IPS-20b (cell line): ENCODE measurements at regions not wholly inside any gene's neighbourhood (a gene's known extent, or its start where the extent isn't known, plus 50 kb on each side); places are given as distances from the start of the nearest gene placed in this dataset.

Experiments used
- H3K27ac ChIP-seq: one replicate; pipeline ENCODE4 v1.5.1; 2013; ENCODE audit warnings: low read length
- H3K27me3 ChIP-seq: 2 replicates; pipeline ENCODE4 v1.6.1; 2013; ENCODE audit warnings: mild to moderate bottlenecking, low read length, inconsistent platforms; ENCODE audit not compliant: insufficient read depth
- H3K36me3 ChIP-seq: 2 replicates; pipeline ENCODE4 v1.6.1; 2013; ENCODE audit warnings: low read depth, mild to moderate bottlenecking, inconsistent platforms, low read length, moderate library complexity; ENCODE audit not compliant: insufficient read depth
- H3K4me1 ChIP-seq: 2 replicates; pipeline ENCODE4 v1.6.1; 2013; ENCODE audit warnings: mild to moderate bottlenecking, control low read depth, inconsistent platforms, low read length, moderate library complexity; ENCODE audit not compliant: insufficient read depth
- H3K4me3 ChIP-seq: 2 replicates; pipeline ENCODE4 v1.5.1; 2013; ENCODE audit warnings: mild to moderate bottlenecking, low read length, inconsistent platforms
- H3K9ac ChIP-seq: 2 replicates; pipeline ENCODE4 v1.6.1; 2013; ENCODE audit warnings: low read depth, mild to moderate bottlenecking, inconsistent platforms, low read length, moderate library complexity
- H3K9me3 ChIP-seq: 2 replicates; pipeline ENCODE4 v1.6.1; 2013; ENCODE audit warnings: mild to moderate bottlenecking, low read depth, low read length, inconsistent platforms; ENCODE audit not compliant: insufficient read depth

- H3K9me3 ChIP-seq = no peaks in the 10 kb centered on the region
- no peaks in the 10 kb centered on the region for H3K4me1 ChIP-seq
- no peak overlapping the region for H3K27ac ChIP-seq
- H3K4me3 ChIP-seq = no peak overlapping the region
- H3K27me3 ChIP-seq = no peaks in the 10 kb centered on the region
- H3K9ac ChIP-seq = no peak overlapping the region
- no peaks in the 10 kb centered on the region for H3K36me3 ChIP-seq
These were observed 518.5 kb downstream of the FGF9 start for GRCh38 chr13:22189176-22190048.

GRCh38 chr13:22193070-22193469 is 522.2 kb downstream of the FGF9 start:
- Histone ChIP-seq H3K27ac (no peak overlapping the region), H3K9ac (no peak overlapping the region), H3K4me3 (no peak overlapping the region), H3K36me3 (no peaks in the 10 kb centered on the region), H3K9me3 (no peaks in the 10 kb centered on the region), H3K4me1 (peaks cover 2% of the 10 kb centered on the region; the same call in 1 of the 2 replicates), H3K27me3 (no peaks in the 10 kb centered on the region)

- H3K9ac ChIP-seq = no peak overlapping the region
- H3K27ac ChIP-seq = no peak overlapping the region
- H3K27me3 ChIP-seq = no peaks in the 10 kb centered on the region
- no peaks in the 10 kb centered on the region for H3K36me3 ChIP-seq
- no peak overlapping the region for H3K4me3 ChIP-seq
- H3K9me3 ChIP-seq = no peaks in the 10 kb centered on the region
- H3K4me1 ChIP-seq = peaks cover 8% of the 10 kb centered on the region; the same call in 1 of the 2 replicates
These were observed 523.4 kb downstream of the FGF9 start for GRCh38 chr13:22194106-22194805.

GRCh38 chr13:22195726-22196125 is 524.9 kb downstream of the FGF9 start:
- Histone ChIP-seq H3K4me1 (peaks cover 8% of the 10 kb centered on the region; the same call in 1 of the 2 replicates), H3K9ac (no peak overlapping the region), H3K4me3 (no peak overlapping the region), H3K9me3 (no peaks in the 10 kb centered on the region), H3K27ac (no peak overlapping the region), H3K27me3 (no peaks in the 10 kb centered on the region), H3K36me3 (no peaks in the 10 kb centered on the region)

GRCh38 chr13:22196777-22197176 is 525.9 kb downstream of the FGF9 start:
- no peaks in the 10 kb centered on the region for H3K27me3 ChIP-seq
- no peak overlapping the region for H3K27ac ChIP-seq

GRCh38 chr13:22198001-22198400 is 527.1 kb downstream of the FGF9 start:
- H3K9ac ChIP-seq = no peak overlapping the region
- H3K27me3 ChIP-seq = no peaks in the 10 kb centered on the region
- no peak overlapping the region for H3K27ac ChIP-seq
- H3K9me3 ChIP-seq = no peaks in the 10 kb centered on the region
- H3K4me1 ChIP-seq = peaks cover 8% of the 10 kb centered on the region; the same call in 1 of the 2 replicates
- no peaks in the 10 kb centered on the region for H3K36me3 ChIP-seq
- no peak overlapping the region for H3K4me3 ChIP-seq

More at GRCh38 chr13:22196777-22197176, 525.9 kb downstream of the FGF9 start:
- Histone ChIP-seq H3K9me3 (no peaks in the 10 kb centered on the region), H3K36me3 (no peaks in the 10 kb centered on the region), H3K4me1 (peaks cover 8% of the 10 kb centered on the region; the same call in 1 of the 2 replicates), H3K9ac (no peak overlapping the region), H3K4me3 (no peak overlapping the region)

- H3K9ac ChIP-seq = no peak overlapping the region
- no peak overlapping the region for H3K4me3 ChIP-seq
- no peaks in the 10 kb centered on the region for H3K9me3 ChIP-seq
These were observed 527.9 kb downstream of the FGF9 start for GRCh38 chr13:22198641-22199217.

DNA sequence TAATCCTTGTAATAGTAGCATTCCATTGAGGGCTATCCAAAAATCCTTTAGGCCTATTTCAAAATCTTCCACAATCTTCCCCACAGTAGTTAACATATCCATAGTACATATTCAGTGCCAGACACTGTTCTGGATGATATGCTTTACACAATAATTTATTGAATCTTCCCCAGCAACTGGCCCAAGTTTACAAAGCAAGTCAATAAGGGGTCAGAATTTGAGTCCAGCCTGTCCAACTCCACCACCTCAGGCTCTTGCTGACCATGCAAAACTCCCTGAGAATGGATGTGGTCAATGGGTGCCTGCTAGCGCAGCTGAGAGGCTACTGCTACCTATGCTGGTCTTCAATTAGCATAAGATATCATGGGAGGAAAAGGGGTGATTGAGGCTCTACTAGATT is 529.6 kb downstream of the FGF9 start:
- no peak overlapping the region for H3K27ac ChIP-seq
- no peak overlapping the region for H3K4me3 ChIP-seq
- H3K27me3 ChIP-seq = no peaks in the 10 kb centered on the region
- H3K9ac ChIP-seq = no peak overlapping the region
- no peaks in the 10 kb centered on the region for H3K9me3 ChIP-seq
- H3K36me3 ChIP-seq = no peaks in the 10 kb centered on the region
- H3K4me1 ChIP-seq = peaks cover 8% of the 10 kb centered on the region; the same call in 1 of the 2 replicates

More at GRCh38 chr13:22198641-22199217, 527.9 kb downstream of the FGF9 start:
- Histone ChIP-seq H3K27ac (no peak overlapping the region), H3K4me1 (peaks cover 8% of the 10 kb centered on the region; the same call in 1 of the 2 replicates), H3K36me3 (no peaks in the 10 kb centered on the region), H3K27me3 (no peaks in the 10 kb centered on the region)

DNA sequence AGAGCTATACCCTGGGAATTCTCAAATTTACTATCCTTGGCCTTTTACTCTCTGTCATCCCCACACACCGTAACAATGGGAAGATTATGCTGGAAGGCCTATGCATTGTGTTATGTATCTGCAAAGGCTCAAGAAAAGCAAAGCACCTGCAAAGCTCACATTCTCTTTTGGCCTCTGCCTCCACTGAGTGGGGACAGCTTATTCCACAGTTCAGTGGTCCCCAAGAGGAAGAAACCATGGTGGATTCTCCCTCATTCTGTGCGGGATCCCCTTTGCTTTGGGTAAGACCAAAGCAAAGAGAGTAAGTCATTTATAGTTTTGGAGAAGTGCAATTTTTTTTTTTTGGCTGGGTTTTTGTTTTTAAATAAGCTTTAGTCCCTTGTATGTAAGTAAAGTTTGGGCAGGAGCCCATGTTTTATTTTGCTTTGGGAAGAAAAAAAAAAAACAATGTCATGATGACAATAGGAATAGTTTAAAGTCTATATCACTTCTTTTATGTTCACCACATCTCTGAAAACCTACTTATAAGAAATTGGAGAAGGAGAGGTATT is 530.6 kb downstream of the FGF9 start:
- Histone ChIP-seq H3K36me3 (no peaks in the 10 kb centered on the region), H3K27me3 (no peaks in the 10 kb centered on the region), H3K4me3 (no peak overlapping the region), H3K4me1 (peaks cover 8% of the 10 kb centered on the region; the same call in 1 of the 2 replicates), H3K9ac (no peak overlapping the region), H3K27ac (no peak overlapping the region), H3K9me3 (no peaks in the 10 kb centered on the region)

- Histone ChIP-seq H3K4me1 (peaks cover 3% of the 10 kb centered on the region; the same call in 1 of the 2 replicates), H3K9me3 (no peaks in the 10 kb centered on the region), H3K27me3 (no peaks in the 10 kb centered on the region), H3K4me3 (no peak overlapping the region), H3K27ac (no peak overlapping the region), H3K36me3 (no peaks in the 10 kb centered on the region), H3K9ac (no peak overlapping the region)
These were observed 539.5 kb downstream of the FGF9 start for GRCh38 chr13:22210134-22210930.

DNA sequence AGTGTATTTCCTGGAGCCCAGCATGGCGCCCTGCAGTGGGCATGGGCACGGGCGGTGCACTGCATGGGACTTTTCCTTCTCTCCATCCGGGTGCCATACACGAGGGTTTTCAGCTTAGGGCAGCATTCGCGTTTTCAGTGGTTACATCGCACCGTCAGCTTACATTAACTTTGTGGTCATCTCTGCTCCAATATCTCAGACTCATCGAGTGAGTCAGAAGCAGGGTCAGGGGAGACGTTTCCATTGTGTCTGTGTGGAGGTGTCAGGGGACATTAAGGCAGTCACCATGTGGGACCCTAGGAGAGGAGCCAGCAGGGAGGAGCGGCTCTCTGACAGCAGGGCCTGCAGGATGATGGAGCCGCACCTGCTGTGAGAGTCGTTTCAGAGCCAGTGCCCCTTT is 541.0 kb downstream of the FGF9 start:
- no peaks in the 10 kb centered on the region for H3K9me3 ChIP-seq
- no peak overlapping the region for H3K4me3 ChIP-seq
- H3K9ac ChIP-seq = no peak overlapping the region
- H3K36me3 ChIP-seq = no peaks in the 10 kb centered on the region
- peaks cover 3% of the 10 kb centered on the region; the same call in 1 of the 2 replicates for H3K4me1 ChIP-seq
- no peaks in the 10 kb centered on the region for H3K27me3 ChIP-seq
- H3K27ac ChIP-seq = no peak overlapping the region
